Peyer's patch (tissue), 4 donors: ENCODE measurements at regions not wholly inside any gene's neighbourhood (a gene's known extent, or its start where the extent isn't known, plus 50 kb on each side); places are given as distances from the start of the nearest gene placed in this dataset.

Experiments
- DNase-seq, 3 donors: peaks; one replicate each; pipeline ENCODE4 v3.0.0-alpha.2; 2017 to 2019
- H3K27ac ChIP-seq, 4 donors: fragments of 200-600 bp; sonication (generic); one replicate each; pipeline ENCODE4 v1.5.1; 2016 to 2019
- H3K27me3 ChIP-seq, 2 donors: fragments of 200-600 bp; sonication (generic); one replicate each; pipeline ENCODE4 v1.5.1; 2019
- H3K36me3 ChIP-seq, 3 donors: fragments of 200-600 bp; sonication (generic); one replicate each; pipeline ENCODE4 v1.5.1; 2016 to 2019
- H3K4me1 ChIP-seq, 4 donors: fragments of 200-600 bp; sonication (generic); one replicate each; pipeline ENCODE4 v1.5.1; 2016 to 2019
- H3K4me3 ChIP-seq, 4 donors: fragments of 200-600 bp; sonication (generic); 1 replicate in 3 of 4; 2 replicates in 1 of 4; pipeline ENCODE4 v1.5.1; 2016 to 2019; ENCODE audit warnings: mild to moderate bottlenecking in 1 of 4
- H3K9me3 ChIP-seq, 4 donors: fragments of 200-600 bp; sonication (generic); one replicate each; pipeline ENCODE4 v1.5.1; 2016 to 2019; ENCODE audit warnings: mild to moderate bottlenecking in 1 of 4
- POLR2A ChIP-seq, 2 donors: fragments of 450-650 bp; IDR thresholded peaks; one replicate each; pipeline ENCODE4 v1.5.1; 2017; ENCODE audit warnings: antibody characterized with exemption in 2 of 2, mild to moderate bottlenecking in 2 of 2, moderate library complexity in 2 of 2
- TF ChIP-seq, protein P1 (sequence below), 6 experiments: fragments of 450-650 bp in 4 of 6; fragments of 200-600 bp in 2 of 6; sonication (generic) in 1 of 6; IDR thresholded peaks; one replicate each; pipeline ENCODE4 v1.5.1; 2017 to 2019; ENCODE audit warnings: antibody characterized with exemption in 6 of 6, mild to moderate bottlenecking in 3 of 6, moderate library complexity in 1 of 6

DNA sequence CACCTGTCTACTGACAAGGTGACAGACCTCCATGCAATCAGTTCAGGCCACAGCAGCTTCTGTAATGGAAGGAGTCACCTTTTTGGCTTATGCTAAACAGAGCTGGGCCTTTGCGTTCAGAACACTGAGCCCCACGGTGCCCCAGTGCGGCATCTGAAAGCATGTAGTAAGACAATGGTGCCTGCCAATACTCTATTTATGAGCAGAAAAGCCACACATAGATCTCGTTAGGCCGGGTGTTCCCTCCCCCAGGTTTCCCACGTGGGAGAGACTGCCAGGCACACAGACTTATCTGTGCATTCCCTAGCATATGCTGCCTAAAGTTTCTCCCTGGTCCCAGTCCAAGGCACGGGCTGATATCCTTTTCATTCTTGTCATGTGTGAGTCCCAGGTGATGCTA lies 150.9 kb downstream of the ACTR3 start:
- no peaks in the 10 kb centered on the region for H3K36me3 ChIP-seq
- no peaks in the 10 kb centered on the region for H3K27me3 ChIP-seq
- H3K4me1 ChIP-seq: no peaks in the 10 kb centered on the region
- no peak overlapping the region for H3K4me3 ChIP-seq
- no peak for DNase-seq
- TF ChIP-seq, protein P1, sequence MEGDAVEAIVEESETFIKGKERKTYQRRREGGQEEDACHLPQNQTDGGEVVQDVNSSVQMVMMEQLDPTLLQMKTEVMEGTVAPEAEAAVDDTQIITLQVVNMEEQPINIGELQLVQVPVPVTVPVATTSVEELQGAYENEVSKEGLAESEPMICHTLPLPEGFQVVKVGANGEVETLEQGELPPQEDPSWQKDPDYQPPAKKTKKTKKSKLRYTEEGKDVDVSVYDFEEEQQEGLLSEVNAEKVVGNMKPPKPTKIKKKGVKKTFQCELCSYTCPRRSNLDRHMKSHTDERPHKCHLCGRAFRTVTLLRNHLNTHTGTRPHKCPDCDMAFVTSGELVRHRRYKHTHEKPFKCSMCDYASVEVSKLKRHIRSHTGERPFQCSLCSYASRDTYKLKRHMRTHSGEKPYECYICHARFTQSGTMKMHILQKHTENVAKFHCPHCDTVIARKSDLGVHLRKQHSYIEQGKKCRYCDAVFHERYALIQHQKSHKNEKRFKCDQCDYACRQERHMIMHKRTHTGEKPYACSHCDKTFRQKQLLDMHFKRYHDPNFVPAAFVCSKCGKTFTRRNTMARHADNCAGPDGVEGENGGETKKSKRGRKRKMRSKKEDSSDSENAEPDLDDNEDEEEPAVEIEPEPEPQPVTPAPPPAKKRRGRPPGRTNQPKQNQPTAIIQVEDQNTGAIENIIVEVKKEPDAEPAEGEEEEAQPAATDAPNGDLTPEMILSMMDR (IDR thresholded peaks at IDR 0.05): no peak
- TF ChIP-seq POLR2A (IDR thresholded peaks at IDR 0.05): no peak
- no peak overlapping the region for H3K27ac ChIP-seq
- H3K9me3 ChIP-seq: no peaks in the 10 kb centered on the region

DNA sequence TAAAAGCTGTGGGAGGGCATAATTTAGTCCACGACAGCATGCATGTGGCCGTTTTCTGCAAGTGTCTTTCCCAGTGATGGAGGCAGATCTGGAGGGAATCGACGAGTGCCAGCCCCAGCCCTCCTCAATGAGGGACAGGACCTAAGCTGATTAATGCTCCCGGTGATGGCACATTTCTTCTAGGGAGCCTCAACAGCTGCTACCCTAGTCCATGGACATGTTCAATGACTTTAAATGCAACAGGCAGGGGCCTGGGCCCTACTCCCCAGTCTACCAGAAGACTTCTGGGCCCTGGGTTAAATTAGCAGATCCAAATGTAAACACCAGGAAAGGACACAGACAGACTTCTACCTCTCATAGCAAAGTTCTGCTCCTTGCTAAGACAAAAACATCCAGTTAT lies 155.1 kb downstream of the ACTR3 start:
- no peak for TF ChIP-seq POLR2A (IDR thresholded peaks at IDR 0.05)
- TF ChIP-seq, protein P1 (IDR thresholded peaks at IDR 0.05): no peak
- no peaks in the 10 kb centered on the region for H3K27me3 ChIP-seq
- no peak overlapping the region for H3K4me3 ChIP-seq
- no peak for DNase-seq
- no peaks in the 10 kb centered on the region for H3K9me3 ChIP-seq
- no peaks in the 10 kb centered on the region for H3K36me3 ChIP-seq
- H3K4me1 ChIP-seq: no peaks in the 10 kb centered on the region
- H3K27ac ChIP-seq: no peak overlapping the region

DNA sequence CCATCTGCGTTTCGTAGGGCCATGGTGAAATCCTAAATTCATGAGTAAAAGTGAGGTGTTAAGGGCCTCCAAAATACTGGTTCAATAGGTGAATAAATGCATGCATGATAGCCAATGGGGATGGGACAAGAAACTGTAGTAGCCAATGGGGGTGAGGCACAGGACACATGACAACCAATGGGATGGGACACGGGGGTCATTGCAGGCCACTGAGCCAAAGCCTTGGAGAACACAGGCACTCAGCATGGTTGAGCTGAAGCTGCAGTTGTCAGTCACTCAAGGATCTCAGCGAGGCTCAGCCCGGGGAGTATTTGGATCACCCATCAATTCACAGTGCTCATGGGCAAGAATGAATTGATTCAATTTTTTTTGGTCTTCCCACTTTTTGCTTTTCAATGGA lies 156.5 kb downstream of the ACTR3 start:
- no peaks in the 10 kb centered on the region for H3K36me3 ChIP-seq

DNA sequence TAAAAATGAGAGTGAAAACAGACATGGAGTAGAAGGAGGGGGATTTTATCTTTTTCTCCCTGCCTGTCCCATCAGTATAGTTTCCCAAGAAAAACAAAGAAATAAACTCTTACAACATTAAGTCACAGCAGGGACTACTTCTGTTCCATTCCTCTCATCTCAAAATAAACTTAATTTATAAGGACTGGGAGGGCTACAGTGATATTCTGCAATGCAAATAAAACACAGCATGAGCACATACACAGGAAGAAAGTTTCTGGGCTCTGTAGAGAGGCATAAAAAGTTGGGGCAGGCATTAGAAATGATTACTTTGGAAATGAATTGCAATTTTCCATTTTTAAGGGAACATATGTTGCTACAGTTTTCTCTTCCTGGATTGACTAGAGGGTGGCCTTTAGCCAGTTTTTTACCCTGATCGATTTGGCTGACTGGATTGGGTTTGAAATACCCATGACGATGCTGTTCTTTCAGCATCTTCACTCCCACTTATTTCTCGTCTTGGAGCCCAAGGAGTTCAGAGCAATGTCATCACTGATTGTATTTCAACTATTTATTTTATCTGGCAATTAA lies 157.1 kb downstream of the ACTR3 start:
- no peaks in the 10 kb centered on the region for H3K27me3 ChIP-seq
- TF ChIP-seq, protein P1 (IDR thresholded peaks at IDR 0.05): no peak
- TF ChIP-seq POLR2A (IDR thresholded peaks at IDR 0.05): no peak
- no peak overlapping the region for H3K4me3 ChIP-seq
- H3K27ac ChIP-seq: no peak overlapping the region
- no peaks in the 10 kb centered on the region for H3K4me1 ChIP-seq
- H3K36me3 ChIP-seq: no peaks in the 10 kb centered on the region
- H3K9me3 ChIP-seq: no peaks in the 10 kb centered on the region
- no peak for DNase-seq

More for the DNA sequence above, 156.5 kb downstream of the ACTR3 start:
- Histone ChIP-seq H3K4me1 (no peaks in the 10 kb centered on the region), H3K4me3 (no peak overlapping the region), H3K27me3 (no peaks in the 10 kb centered on the region), H3K9me3 (no peaks in the 10 kb centered on the region), H3K27ac (no peak overlapping the region)
- no peak for DNase-seq
- no peak for TF ChIP-seq POLR2A (IDR thresholded peaks at IDR 0.05)
- TF ChIP-seq, protein P1 (IDR thresholded peaks at IDR 0.05): no peak

DNA sequence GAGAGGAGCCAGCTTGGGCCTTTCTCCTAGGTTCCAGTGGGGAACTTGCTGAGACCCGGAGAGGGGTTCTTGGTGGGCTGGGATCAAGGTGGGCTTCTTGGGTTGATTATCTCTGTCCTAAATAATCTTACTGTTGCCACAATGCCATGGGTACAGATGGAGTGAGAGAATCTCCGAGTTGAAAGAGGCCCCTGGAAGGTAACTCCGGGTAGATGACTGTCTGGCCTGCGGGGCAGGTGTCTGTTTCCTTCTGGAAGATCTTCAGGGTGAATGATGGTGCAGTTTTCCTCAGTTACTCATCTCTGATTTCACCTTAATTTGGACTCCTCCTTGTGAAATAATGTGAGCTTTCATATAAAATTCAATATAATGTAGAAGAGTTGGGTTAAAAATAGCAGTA lies 159.4 kb downstream of the ACTR3 start:
- no peaks in the 10 kb centered on the region for H3K36me3 ChIP-seq
- H3K4me3 ChIP-seq: no peak overlapping the region
- DNase-seq: no peak
- no peak overlapping the region for H3K27ac ChIP-seq
- H3K4me1 ChIP-seq: no peaks in the 10 kb centered on the region
- no peak for TF ChIP-seq POLR2A (IDR thresholded peaks at IDR 0.05)
- TF ChIP-seq, protein P1 (IDR thresholded peaks at IDR 0.05): no peak
- H3K9me3 ChIP-seq: no peaks in the 10 kb centered on the region
- H3K27me3 ChIP-seq: no peaks in the 10 kb centered on the region

DNA sequence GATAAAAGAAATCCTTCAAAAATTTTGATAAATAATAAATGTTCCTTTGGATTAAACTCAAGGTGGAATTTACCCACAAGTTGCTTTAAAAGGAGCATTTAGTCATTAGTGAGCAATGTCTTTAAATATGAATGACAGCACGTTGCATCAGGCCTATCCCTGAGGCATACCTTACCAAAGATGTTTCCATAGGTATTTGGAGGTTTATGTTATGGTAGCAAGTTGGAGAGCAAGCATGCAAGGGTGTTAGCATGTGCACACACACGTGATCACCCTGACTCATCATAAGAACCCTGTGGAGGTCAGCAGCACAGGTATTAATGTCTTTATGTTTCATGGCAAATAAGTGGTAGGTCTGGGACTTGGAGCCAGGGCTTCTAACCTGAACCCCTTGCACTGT lies 159.9 kb downstream of the ACTR3 start:
- H3K27me3 ChIP-seq: no peaks in the 10 kb centered on the region
- TF ChIP-seq, protein P1 (IDR thresholded peaks at IDR 0.05): no peak
- TF ChIP-seq POLR2A (IDR thresholded peaks at IDR 0.05): no peak
- no peaks in the 10 kb centered on the region for H3K9me3 ChIP-seq
- no peaks in the 10 kb centered on the region for H3K4me1 ChIP-seq
- no peak overlapping the region for H3K27ac ChIP-seq
- no peaks in the 10 kb centered on the region for H3K36me3 ChIP-seq
- H3K4me3 ChIP-seq: no peak overlapping the region
- DNase-seq: no peak
